H1 (cell line): ENCODE measurements at regions not wholly inside any gene's neighbourhood (a gene's known extent, or its start where the extent isn't known, plus 50 kb on each side); places are given as distances from the start of the nearest gene placed in this dataset.

Experiments
- CTCF ChIA-PET: fragments of 300-600 bp; sonication (Branson Sonifier 250); formaldehyde crosslinking; loops from one replicate; lab custom pipeline; 2021; ENCODE audit not compliant: partially characterized antibody; lab: Charles Lee
- POLR2A ChIA-PET: fragments of 300-600 bp; sonication (Branson Sonifier 250); formaldehyde crosslinking; loops from one replicate; lab custom pipeline; 2021; ENCODE audit warnings: inconsistent platforms; ENCODE audit not compliant: partially characterized antibody; lab: Charles Lee
- DNase-seq, 2 experiments: peaks; one replicate each; pipeline versions ENCODE4 v3.0.0 to v3.0.0-alpha.2; 2010 to 2022; ENCODE audit warnings: low spot score in 2 of 2, low read depth in 1 of 2, mixed read lengths in 1 of 2
- FAIRE-seq: peaks from 2 replicates; lab custom pipeline; 2011; peaks lifted over from hg19 to GRCh38; lab: Jason Lieb, UNC
- H2AFZ ChIP-seq: 2 replicates; pipeline ENCODE4 v1.8.1; 2012; ENCODE audit warnings: low read length, inconsistent platforms
- H2AK5ac ChIP-seq: 2 replicates; pipeline ENCODE4 v1.6.1; 2013; ENCODE audit warnings: low read depth, low read length
- H2BK120ac ChIP-seq: replicated peaks from 2 replicates; pipeline ENCODE3; 2013; ENCODE audit warnings: low read depth, low read length, inconsistent platforms
- H2BK12ac ChIP-seq: 2 replicates; pipeline ENCODE4 v1.6.1; 2013; ENCODE audit warnings: low read depth, low read length
- H2BK15ac ChIP-seq: 2 replicates; pipeline ENCODE4 v1.6.1; 2013; ENCODE audit warnings: low read length
- H2BK20ac ChIP-seq: 2 replicates; pipeline ENCODE4 v1.6.1; 2013; ENCODE audit warnings: low read length
- H2BK5ac ChIP-seq: 2 replicates; pipeline ENCODE4 v1.6.1; 2013; ENCODE audit warnings: low read depth, low read length
- H3K14ac ChIP-seq: 2 replicates; pipeline ENCODE4 v1.6.1; 2013; ENCODE audit warnings: inconsistent platforms; ENCODE audit not compliant: insufficient read length
- H3K18ac ChIP-seq: 2 replicates; pipeline ENCODE4 v1.6.1; 2013; ENCODE audit warnings: low read length; ENCODE audit errors: extremely low read depth
- H3K23ac ChIP-seq: 2 replicates; pipeline ENCODE4 v1.6.1; 2013; ENCODE audit warnings: inconsistent platforms; ENCODE audit not compliant: insufficient read length
- H3K23me2 ChIP-seq: 2 replicates; pipeline ENCODE4 v1.6.1; 2013; ENCODE audit warnings: low read depth, low read length
- H3K27ac ChIP-seq: 2 replicates; pipeline ENCODE4 v1.6.1; 2011; ENCODE audit warnings: low read depth, low read length, inconsistent platforms
- H3K27me3 ChIP-seq, 4 experiments: replicated peaks in 1 of 4; 1 replicate in 1 of 4; 2 replicates in 3 of 4; pipeline versions ENCODE4 v1.6.1 to v1.8.1; 2011 to 2013; ENCODE audit warnings: low read length in 3 of 4, mild to moderate bottlenecking in 3 of 4, inconsistent platforms in 2 of 4, mixed read lengths in 2 of 4, moderate library complexity in 1 of 4; ENCODE audit not compliant: control insufficient read depth in 3 of 4, insufficient read depth in 3 of 4; ENCODE audit errors: extremely low read depth in 1 of 4
- H3K36me3 ChIP-seq, 4 experiments: 2 replicates each; pipeline versions ENCODE4 v1.6.1 to v1.8.1; 2011 to 2013; ENCODE audit warnings: mild to moderate bottlenecking in 4 of 4, low read length in 3 of 4, moderate library complexity in 2 of 4, control low read depth in 1 of 4, inconsistent platforms in 1 of 4; ENCODE audit not compliant: insufficient read depth in 4 of 4, control insufficient read depth in 2 of 4
- H3K4ac ChIP-seq: replicated peaks from 2 replicates; pipeline ENCODE3; 2013; ENCODE audit warnings: low read length, low read depth, mixed read lengths, inconsistent platforms; ENCODE audit not compliant: insufficient read length
- H3K4me1 ChIP-seq, 4 experiments: replicated peaks in 1 of 4; 1 replicate in 1 of 4; 2 replicates in 3 of 4; pipeline versions ENCODE4 v1.6.1 to v1.8.1; 2011 to 2013; ENCODE audit warnings: low read length in 3 of 4, inconsistent platforms in 2 of 4, mixed read lengths in 1 of 4; ENCODE audit not compliant: insufficient read depth in 4 of 4, control insufficient read depth in 3 of 4
- H3K4me2 ChIP-seq, 2 experiments: 2 replicates each; pipeline versions ENCODE4 v1.6.1 to v1.8.1; 2011 to 2013; ENCODE audit warnings: low read depth in 2 of 2, low read length in 2 of 2, control low read depth in 1 of 2, inconsistent platforms in 1 of 2, mild to moderate bottlenecking in 1 of 2; ENCODE audit not compliant: insufficient read depth in 1 of 2
- H3K4me3 ChIP-seq, 4 experiments: fragments of 200-600, 300-600 bp in 1 of 4; sonication (generic), shearing (Covaris generic), sonication (Bioruptor Twin) in 1 of 4; 2 replicates each; pipeline versions ENCODE4 v1.5.1 to v1.8.1; 2011 to 2016; ENCODE audit warnings: low read length in 4 of 4, low read depth in 3 of 4, control low read depth in 2 of 4, inconsistent platforms in 2 of 4, mild to moderate bottlenecking in 2 of 4, mixed read lengths in 1 of 4, moderate library complexity in 1 of 4; ENCODE audit not compliant: insufficient read depth in 2 of 4; ENCODE audit errors: extremely low read depth in 1 of 4
- H3K56ac ChIP-seq: replicated peaks from 2 replicates; pipeline ENCODE3; 2013; ENCODE audit warnings: low read depth, mild to moderate bottlenecking, mixed read lengths, low read length, inconsistent platforms; ENCODE audit not compliant: insufficient read length
- H3K79me1 ChIP-seq: 2 replicates; pipeline ENCODE4 v1.6.1; 2013; ENCODE audit warnings: low read depth, low read length, control low read depth
- H3K79me2 ChIP-seq, 2 experiments: 2 replicates each; pipeline versions ENCODE4 v1.6.1 to v1.8.1; 2012 to 2013; ENCODE audit warnings: low read length in 2 of 2, mild to moderate bottlenecking in 2 of 2, inconsistent platforms in 1 of 2; ENCODE audit not compliant: insufficient read depth in 2 of 2, control insufficient read depth in 1 of 2
- H3K9ac ChIP-seq, 4 experiments: replicated peaks in 1 of 4; 1 replicate in 1 of 4; 2 replicates in 3 of 4; pipeline versions ENCODE4 v1.6.1 to v1.8.1; 2011 to 2013; ENCODE audit warnings: low read depth in 3 of 4, low read length in 3 of 4, control low read depth in 2 of 4, mild to moderate bottlenecking in 2 of 4, moderate library complexity in 2 of 4, inconsistent platforms in 1 of 4; ENCODE audit errors: extremely low read depth in 1 of 4
- H3K9me3 ChIP-seq, 2 experiments: 2 replicates each; pipeline versions ENCODE4 v1.6.1 to v1.8.1; 2012 to 2013; ENCODE audit warnings: mild to moderate bottlenecking in 2 of 2, moderate library complexity in 2 of 2, control low read depth in 1 of 2, inconsistent platforms in 1 of 2, low read depth in 1 of 2, low read length in 1 of 2, mixed read lengths in 1 of 2; ENCODE audit not compliant: insufficient read depth in 2 of 2
- H4K20me1 ChIP-seq, 2 experiments: replicated peaks in 1 of 2; 2 replicates each; pipeline versions ENCODE3 to v1.8.1; 2011 to 2013; ENCODE audit warnings: inconsistent platforms in 2 of 2, low read length in 2 of 2, mild to moderate bottlenecking in 1 of 2; ENCODE audit not compliant: insufficient read depth in 2 of 2, control insufficient read depth in 1 of 2
- H4K5ac ChIP-seq: 2 replicates; pipeline ENCODE4 v1.6.1; 2013; ENCODE audit warnings: low read length, low read depth, mixed read lengths, inconsistent platforms; ENCODE audit not compliant: insufficient read length
- H4K8ac ChIP-seq: 2 replicates; pipeline ENCODE4 v1.8.0; 2013; ENCODE audit warnings: mild to moderate bottlenecking, moderate library complexity, low read length, inconsistent platforms; ENCODE audit not compliant: insufficient read depth; ENCODE audit errors: extremely low read depth
- H4K91ac ChIP-seq: replicated peaks from 2 replicates; pipeline ENCODE3; 2013; ENCODE audit warnings: low read length, mixed read lengths, inconsistent platforms; ENCODE audit not compliant: insufficient read length
- CBX5 ChIP-seq: fragments of 300-800, 300-1000 bp; sonication (generic); IDR thresholded peaks from 2 replicates; pipeline ENCODE4 v1.7.1; 2016; ENCODE audit warnings: antibody characterized with exemption, low read length, low read depth
- CEBPB ChIP-seq: IDR thresholded peaks from 2 replicates; pipeline ENCODE4 v1.6.1; 2012; ENCODE audit warnings: low read depth, low read length
- EP300 ChIP-seq, 2 experiments: IDR thresholded peaks; 1 replicate in 1 of 2; 2 replicates in 1 of 2; pipeline ENCODE4 v1.6.1; 2011 to 2012; ENCODE audit warnings: low read depth in 2 of 2, low read length in 2 of 2, mild to moderate bottlenecking in 2 of 2, borderline replicate concordance in 1 of 2, inconsistent platforms in 1 of 2, moderate library complexity in 1 of 2
- GTF2F1 ChIP-seq: IDR thresholded peaks from 2 replicates; pipeline ENCODE4 v1.6.1; 2012; ENCODE audit warnings: low read depth, low read length, improper control_type of control experiment, borderline replicate concordance
- HDAC6 ChIP-seq: IDR thresholded peaks from one replicate; pipeline ENCODE4 v1.7.1; 2012; ENCODE audit warnings: low read depth, mild to moderate bottlenecking, inconsistent platforms, low read length, moderate library complexity
- POLR2AphosphoS5 ChIP-seq: IDR thresholded peaks from 2 replicates; pipeline ENCODE4 v1.6.1; 2011; ENCODE audit warnings: low read depth, low read length
- SIX5 ChIP-seq: IDR thresholded peaks from 2 replicates; pipeline ENCODE4 v1.6.1; 2011; ENCODE audit warnings: mild to moderate bottlenecking, low read depth, low read length
- SRF ChIP-seq: IDR thresholded peaks from 2 replicates; pipeline ENCODE4 v1.6.1; 2011; ENCODE audit warnings: mild to moderate bottlenecking, low read depth, low read length, moderate library complexity
- WGBS, 2 experiments: shearing (Covaris generic) in 1 of 2; methylation state at CpG; one replicate each; pipeline versions ENCODE4 v1.1.6 to v1.1.7; 2013 to 2015; ENCODE audit warnings: low lambda C conversion rate in 2 of 2, mixed read lengths in 2 of 2, inconsistent platforms in 1 of 2, low coverage in 1 of 2, missing lambda C conversion rate in 1 of 2; ENCODE audit not compliant: insufficient replicate concordance in 2 of 2, insufficient coverage in 1 of 2, insufficient read length in 1 of 2; ENCODE audit errors: extremely low coverage in 1 of 2, missing lambda C conversion rate in 1 of 2; 5-methylcytosine and 5-hydroxymethylcytosine counted together
- TF ChIP-seq, protein P1 (sequence below): IDR thresholded peaks from 2 replicates; pipeline ENCODE4 v1.6.1; 2011; ENCODE audit warnings: low read length, improper control_type of control experiment
- TF ChIP-seq, protein P2 (sequence below): IDR thresholded peaks from 2 replicates; pipeline ENCODE4 v1.6.1; 2012; ENCODE audit warnings: inconsistent platforms
- TF ChIP-seq, protein P3 (sequence below), 3 experiments: IDR thresholded peaks; 1 replicate in 2 of 3; 2 replicates in 1 of 3; pipeline versions ENCODE4 v1.5.1 to v1.6.1; 2011; ENCODE audit warnings: low read length in 3 of 3, mild to moderate bottlenecking in 3 of 3, inconsistent platforms in 2 of 3, low read depth in 1 of 3, moderate library complexity in 1 of 3; ENCODE audit not compliant: insufficient read depth in 1 of 3; ENCODE audit errors: control extremely low read depth in 1 of 3

GRCh38 chr6:47879015-47879414 is 97.2 kb downstream of the OPN5 start:
- H3K9ac ChIP-seq = no peak overlapping the region
- no peak overlapping the region for H2BK120ac ChIP-seq
- H4K5ac ChIP-seq = no peak overlapping the region
- WGBS, 2 experiments = 95% methylated on average over 7 of the region's 7 CpGs; no CpG with 5 or more reads in 1 of the 2 experiments
- H2AFZ ChIP-seq = no peak overlapping the region
- no peaks in the 10 kb centered on the region for H4K20me1 ChIP-seq
- H3K36me3 ChIP-seq = no peaks in the 10 kb centered on the region
- FAIRE-seq (no peak), DNase-seq (no peak)
- no peaks in the 10 kb centered on the region for H3K23me2 ChIP-seq
- no peak overlapping the region for H2BK20ac ChIP-seq
- no peak overlapping the region for H3K23ac ChIP-seq
- H3K4me3 ChIP-seq = no peak overlapping the region
- TF ChIP-seq GTF2F1 = no peak
- no peak for TF ChIP-seq POLR2AphosphoS5
- TF ChIP-seq CBX5 = no peak
- no peak for TF ChIP-seq HDAC6
- TF ChIP-seq, protein P1, sequence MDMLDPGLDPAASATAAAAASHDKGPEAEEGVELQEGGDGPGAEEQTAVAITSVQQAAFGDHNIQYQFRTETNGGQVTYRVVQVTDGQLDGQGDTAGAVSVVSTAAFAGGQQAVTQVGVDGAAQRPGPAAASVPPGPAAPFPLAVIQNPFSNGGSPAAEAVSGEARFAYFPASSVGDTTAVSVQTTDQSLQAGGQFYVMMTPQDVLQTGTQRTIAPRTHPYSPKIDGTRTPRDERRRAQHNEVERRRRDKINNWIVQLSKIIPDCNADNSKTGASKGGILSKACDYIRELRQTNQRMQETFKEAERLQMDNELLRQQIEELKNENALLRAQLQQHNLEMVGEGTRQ = no peak
- TF ChIP-seq EP300 (IDR thresholded peaks at IDR 0.05; ENCODE audit: borderline replicate concordance in 1 of 2, low read depth in 2 of 2, low read length in 2 of 2) = no peak
- no peak for TF ChIP-seq SIX5
- TF ChIP-seq SRF = no peak
- no peak for TF ChIP-seq CEBPB
- TF ChIP-seq, protein P2, sequence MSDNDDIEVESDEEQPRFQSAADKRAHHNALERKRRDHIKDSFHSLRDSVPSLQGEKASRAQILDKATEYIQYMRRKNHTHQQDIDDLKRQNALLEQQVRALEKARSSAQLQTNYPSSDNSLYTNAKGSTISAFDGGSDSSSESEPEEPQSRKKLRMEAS = no peak
- TF ChIP-seq, protein P3, sequence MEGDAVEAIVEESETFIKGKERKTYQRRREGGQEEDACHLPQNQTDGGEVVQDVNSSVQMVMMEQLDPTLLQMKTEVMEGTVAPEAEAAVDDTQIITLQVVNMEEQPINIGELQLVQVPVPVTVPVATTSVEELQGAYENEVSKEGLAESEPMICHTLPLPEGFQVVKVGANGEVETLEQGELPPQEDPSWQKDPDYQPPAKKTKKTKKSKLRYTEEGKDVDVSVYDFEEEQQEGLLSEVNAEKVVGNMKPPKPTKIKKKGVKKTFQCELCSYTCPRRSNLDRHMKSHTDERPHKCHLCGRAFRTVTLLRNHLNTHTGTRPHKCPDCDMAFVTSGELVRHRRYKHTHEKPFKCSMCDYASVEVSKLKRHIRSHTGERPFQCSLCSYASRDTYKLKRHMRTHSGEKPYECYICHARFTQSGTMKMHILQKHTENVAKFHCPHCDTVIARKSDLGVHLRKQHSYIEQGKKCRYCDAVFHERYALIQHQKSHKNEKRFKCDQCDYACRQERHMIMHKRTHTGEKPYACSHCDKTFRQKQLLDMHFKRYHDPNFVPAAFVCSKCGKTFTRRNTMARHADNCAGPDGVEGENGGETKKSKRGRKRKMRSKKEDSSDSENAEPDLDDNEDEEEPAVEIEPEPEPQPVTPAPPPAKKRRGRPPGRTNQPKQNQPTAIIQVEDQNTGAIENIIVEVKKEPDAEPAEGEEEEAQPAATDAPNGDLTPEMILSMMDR (IDR thresholded peaks at IDR 0.05; ENCODE audit: control extremely low read depth in 1 of 3, insufficient read depth in 1 of 3, low read depth in 1 of 3, low read length in 3 of 3) = no peak
- no peaks in the 10 kb centered on the region for H3K79me2 ChIP-seq
- H3K79me1 ChIP-seq = no peaks in the 10 kb centered on the region
- no peak overlapping the region for H3K4me2 ChIP-seq
- H3K27me3 ChIP-seq = no peaks in the 10 kb centered on the region
- no peak overlapping the region for H4K91ac ChIP-seq
- H3K27ac ChIP-seq = no peak overlapping the region
- CTCF ChIA-PET = no interaction called here
- H3K14ac ChIP-seq = no peak overlapping the region
- H2BK15ac ChIP-seq = no peak overlapping the region
- H4K8ac ChIP-seq = no peak overlapping the region
- H3K4me1 ChIP-seq = no peaks in the 10 kb centered on the region
- H2AK5ac ChIP-seq = no peak overlapping the region
- POLR2A ChIA-PET = no interaction called here
- H3K18ac ChIP-seq = no peak overlapping the region
- H2BK12ac ChIP-seq = no peak overlapping the region
- H3K56ac ChIP-seq = no peak overlapping the region
- H3K9me3 ChIP-seq = no peaks in the 10 kb centered on the region
- H2BK5ac ChIP-seq = no peak overlapping the region
- H3K4ac ChIP-seq = no peak overlapping the region
